HG02840 (cell line): ENCODE measurements at regions not wholly inside any gene's neighbourhood (a gene's known extent, or its start where the extent isn't known, plus 50 kb on each side); places are given as distances from the start of the nearest gene placed in this dataset.
"Not testable (repeated sequence)": the region's sequence is repeated elsewhere in the genome, so short reads cannot be mapped to it uniquely, and the experiment has no call there.

Experiments
- ATAC-seq: cut with Tn5 transposase; IDR thresholded peaks from one replicate; pipeline ENCODE4 v1.9.1; 2021; ENCODE audit warnings: mild to moderate bottlenecking, moderate library complexity, moderate number of reproducible peaks; ENCODE audit not compliant: unreplicated experiment, low FRiP score

DNA sequence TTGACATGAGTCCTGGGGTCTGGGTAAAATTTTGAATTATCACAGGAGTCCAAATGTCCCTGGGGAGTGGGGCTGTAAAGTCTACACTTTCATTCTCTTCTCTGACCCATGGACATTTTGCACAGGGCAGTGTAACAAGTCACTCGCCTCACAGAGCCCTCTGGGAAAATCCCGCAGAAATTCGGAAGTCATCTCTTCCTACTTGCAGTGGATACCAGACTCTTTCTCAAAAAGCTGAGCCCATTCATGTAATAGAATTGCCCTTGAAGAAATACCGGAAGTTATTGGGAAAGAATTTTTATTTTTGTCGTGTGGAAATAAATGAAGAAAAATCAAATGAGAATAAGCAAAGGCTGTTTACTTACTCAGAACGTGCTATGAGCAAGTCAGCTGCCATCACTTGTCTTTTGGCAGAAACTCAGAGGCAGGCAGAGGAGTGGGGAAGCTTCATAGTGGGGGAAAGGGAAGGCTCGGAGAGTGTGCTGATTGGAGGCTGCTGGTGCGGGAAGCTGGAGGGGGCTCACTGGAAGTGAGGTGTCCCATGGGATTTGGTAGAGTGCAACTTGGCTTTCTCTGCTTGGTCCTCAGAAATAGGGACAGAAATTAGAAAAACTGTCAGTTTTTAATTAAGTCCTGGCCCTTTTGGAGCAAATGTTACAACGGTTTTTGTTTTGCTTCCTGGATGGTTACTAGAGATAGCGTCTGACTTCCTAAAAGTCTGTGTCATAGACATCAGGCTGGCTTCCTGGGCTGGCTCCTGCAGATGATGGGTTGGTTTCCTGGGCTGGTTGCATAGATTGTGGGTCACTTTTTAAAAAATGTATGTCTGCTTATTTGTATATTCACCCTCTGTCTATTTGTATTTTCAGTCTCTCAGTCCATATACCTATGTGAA, 79.8 kb upstream of the EEF1E1 start:
- ATAC-seq = no peak

DNA sequence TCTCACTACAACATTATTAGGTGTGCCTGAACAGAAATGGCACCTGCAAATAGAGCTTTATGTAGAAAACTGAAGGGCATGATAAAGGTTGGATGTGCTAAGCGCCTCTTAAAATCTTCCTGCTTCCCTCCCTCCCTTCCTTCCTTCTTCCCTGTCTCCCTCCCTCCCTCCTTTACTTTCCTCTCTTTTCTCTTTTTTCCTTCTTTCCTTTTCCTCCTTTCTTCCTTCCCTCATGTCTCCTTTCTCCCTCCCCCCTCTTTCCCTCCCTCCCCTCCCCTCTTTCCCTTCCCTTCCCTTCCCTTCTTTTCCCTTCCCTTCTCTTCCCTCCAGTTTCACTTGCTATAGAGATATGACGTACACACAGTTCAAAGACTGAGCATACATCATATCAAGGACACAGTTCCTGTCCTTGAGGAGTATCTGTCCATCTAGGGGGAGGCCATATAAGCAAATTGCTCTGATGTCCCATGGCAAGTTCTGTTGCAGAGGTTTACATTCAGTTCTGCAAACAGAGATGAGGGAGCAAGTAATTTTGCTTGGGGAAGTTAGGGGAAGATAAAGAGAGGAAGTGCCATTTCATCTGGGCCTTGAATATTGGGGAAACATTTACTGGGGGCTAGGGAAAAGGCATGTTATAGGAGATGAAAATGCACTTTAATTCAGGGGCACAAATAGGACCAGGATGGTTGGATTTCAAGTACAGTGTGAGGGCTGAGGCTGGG, 79.0 kb upstream of the EEF1E1 start:
- ATAC-seq = no peak

GRCh38 chr6:8180327-8181159, 78.2 kb upstream of the EEF1E1 start:
- ATAC-seq = no peak

GRCh38 chr6:8177721-8178120, 75.4 kb upstream of the EEF1E1 start:
- ATAC-seq = no peak

- no peak for ATAC-seq
Measured at GRCh38 chr6:8175046-8175777, 72.9 kb upstream of the EEF1E1 start.

- no peak for ATAC-seq
Measured at GRCh38 chr6:8174571-8174970, 72.2 kb upstream of the EEF1E1 start.

- no peak for ATAC-seq
Measured at GRCh38 chr6:8172530-8172929, 70.2 kb upstream of the EEF1E1 start.

DNA sequence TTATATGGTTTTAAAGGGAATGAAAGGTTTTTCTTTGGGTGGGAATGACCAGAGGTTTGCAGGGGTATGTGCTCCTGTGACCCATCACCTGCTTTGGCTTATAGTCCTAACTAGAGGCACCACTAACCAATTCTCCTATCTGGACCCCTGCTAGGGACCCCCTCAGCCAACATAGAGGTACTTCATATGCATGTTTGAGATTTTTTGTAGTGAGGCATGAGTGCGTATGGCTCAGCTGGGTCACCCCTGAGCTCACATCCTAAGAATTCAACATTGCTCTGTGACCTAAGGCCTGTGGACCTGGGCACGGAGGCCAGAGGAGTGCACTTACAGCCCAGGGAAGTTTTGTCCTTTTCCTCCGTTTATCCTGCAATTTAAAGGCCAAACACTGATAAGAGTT, 68.4 kb upstream of the EEF1E1 start:
- ATAC-seq = no peak

- no peak for ATAC-seq
Measured at GRCh38 chr6:8170245-8170644, 67.9 kb upstream of the EEF1E1 start.

DNA sequence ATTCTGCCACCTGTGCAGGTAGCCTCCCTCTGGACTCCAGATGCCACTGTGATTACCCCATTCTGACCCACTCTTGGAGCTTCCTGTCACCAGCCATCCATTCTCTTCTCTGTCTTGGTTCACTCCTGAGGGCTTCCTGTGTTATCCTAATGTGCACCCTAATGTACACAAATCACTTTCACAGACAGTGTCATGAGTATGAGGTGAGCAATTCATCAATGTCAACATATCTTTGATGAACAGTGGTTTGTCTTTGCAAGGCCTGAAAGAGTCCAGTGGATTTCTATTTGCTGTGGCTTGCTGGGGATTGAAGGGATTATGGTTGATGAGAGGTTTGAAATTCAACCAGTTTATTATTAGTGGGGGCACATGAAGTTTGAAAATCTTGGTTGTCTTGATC, 63.8 kb upstream of the EEF1E1 start:
- no peak for ATAC-seq

DNA sequence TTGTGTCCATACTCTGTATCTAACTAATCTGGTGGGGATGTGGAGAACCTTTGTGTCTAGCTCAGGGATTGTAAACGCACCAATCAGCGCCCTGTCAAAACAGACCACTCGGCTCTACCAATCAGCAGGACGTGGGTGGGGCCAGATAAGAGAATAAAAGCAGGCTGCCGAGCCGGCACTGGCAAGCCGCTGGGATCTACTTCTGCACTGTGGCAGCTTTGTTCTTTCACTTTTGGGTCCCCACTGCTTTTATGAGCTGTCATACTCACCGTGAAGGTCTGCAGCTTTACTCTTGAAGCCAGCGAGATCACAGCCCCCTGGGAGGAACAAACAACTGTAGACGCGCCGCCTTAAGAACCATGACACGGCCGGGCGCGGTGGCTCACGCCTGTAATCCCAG, 62.7 kb upstream of the EEF1E1 start:
- ATAC-seq = not testable (repeated sequence)

DNA sequence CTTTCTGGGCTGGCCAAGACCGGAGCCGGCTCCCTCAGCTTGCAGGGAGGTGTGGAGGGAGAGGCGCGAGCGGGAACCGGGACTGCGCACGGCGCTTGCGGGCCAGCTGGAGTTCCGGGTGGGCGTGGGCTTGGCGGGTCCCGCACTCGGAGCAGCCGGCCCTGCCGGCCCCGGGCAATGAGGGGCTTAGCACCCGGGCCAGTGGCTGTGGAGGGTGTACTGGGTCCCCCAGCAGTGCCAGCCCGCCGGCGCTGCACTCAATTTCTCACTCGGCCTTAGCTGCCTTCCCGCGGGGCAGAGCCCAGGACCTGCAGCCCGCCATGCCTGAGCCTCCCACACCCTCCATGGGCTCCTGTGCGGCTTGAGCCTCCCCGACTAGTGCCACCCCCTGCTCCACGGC, 61.9 kb upstream of the EEF1E1 start:
- ATAC-seq = not testable (repeated sequence)

DNA sequence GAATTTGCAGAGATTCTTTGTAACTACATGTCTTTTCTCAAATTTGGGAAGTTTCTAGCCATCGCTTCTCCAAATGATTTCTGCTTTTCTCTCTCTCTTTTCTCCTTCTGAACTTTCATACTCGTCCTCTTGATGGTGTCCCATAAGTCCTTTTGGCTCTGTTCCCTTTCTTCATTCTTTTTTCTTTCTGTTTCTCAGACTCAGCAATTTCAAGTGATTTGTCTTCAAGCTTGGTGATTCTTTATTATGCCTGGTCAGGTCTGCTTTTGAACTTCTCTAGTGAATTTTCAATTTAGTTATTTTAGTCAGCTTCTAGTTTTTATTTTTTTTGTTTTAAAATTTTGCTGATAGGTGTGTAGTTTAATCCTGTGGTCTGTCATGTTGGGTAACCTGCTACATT, 57.6 kb upstream of the EEF1E1 start:
- ATAC-seq = no peak

DNA sequence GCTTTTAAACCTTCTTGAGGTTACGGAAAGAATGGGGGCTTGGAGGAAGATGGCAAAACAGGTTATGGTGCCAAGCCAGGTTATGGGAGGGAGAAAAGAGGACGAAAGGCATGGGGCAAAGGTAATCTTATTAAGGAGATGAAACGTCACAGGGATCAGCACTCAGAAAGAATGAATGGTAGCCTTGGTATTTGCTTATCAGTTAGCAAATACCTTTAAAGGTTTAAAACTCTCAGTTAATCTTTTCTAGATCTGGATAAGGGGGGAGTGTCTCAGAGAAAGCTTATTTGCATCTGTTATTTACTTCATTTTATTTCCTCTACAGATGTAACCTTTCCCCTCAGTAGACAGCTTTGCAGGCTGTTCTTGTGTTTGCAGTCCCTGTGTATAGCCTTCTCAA, 55.5 kb upstream of the EEF1E1 start:
- no peak for ATAC-seq

DNA sequence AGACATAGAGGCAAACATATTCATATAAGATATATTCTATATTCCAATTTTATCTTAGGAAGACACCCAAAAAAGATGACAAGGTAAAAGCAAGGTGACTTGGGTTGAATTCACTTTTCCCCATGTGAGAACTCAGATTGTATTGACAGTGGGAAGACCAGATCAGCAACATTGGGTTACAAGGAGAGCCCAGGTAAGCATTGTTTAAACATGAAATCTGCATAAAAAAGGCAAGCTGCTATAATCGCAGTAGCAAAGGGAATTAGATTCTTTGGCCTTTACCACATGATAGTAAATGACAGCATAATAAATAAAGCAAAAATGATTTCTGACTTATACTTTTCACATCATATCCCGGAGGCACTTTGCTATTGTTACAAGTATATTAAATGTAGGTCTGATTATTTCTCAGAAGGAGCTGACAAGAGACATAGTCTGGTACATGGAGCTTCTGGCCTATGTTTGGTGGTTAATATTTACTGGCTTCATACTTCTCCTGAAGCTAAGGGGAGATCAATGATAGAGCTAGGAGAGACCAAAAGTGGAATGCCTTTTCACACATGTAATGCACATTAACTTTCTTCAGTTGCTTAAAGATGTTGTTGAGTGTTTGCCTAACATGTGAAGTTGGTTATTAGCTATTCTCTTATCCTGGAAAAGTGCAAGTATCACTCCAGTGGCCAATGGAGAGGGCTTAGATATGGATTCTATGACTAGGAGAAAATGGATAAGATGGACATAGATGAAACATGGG, 53.1 kb upstream of the EEF1E1 start:
- ATAC-seq = no peak
